Liver (tissue), 8 donors: ENCODE measurements at regions not wholly inside any gene's neighbourhood (a gene's known extent, or its start where the extent isn't known, plus 50 kb on each side); places are given as distances from the start of the nearest gene placed in this dataset.

ENCODE experiments used
- DNase-seq: peaks from one replicate; pipeline ENCODE4 v3.0.0-alpha.2; 2017; ENCODE audit warnings: low spot score
- H3K27ac ChIP-seq, 2 donors: one replicate each; pipeline ENCODE4 v1.7.0; 2013; ENCODE audit warnings: inconsistent platforms in 2 of 2, low read length in 2 of 2, control low read depth in 1 of 2, low read depth in 1 of 2, mild to moderate bottlenecking in 1 of 2
- H3K27me3 ChIP-seq, 4 donors: one replicate each; pipeline versions ENCODE4 v1.6.1 to v1.7.0; 2013; ENCODE audit warnings: low read length in 3 of 4, inconsistent platforms in 1 of 4, mild to moderate bottlenecking in 1 of 4, moderate library complexity in 1 of 4; ENCODE audit not compliant: control insufficient read depth in 4 of 4, insufficient read depth in 4 of 4
- H3K36me3 ChIP-seq, 4 donors: one replicate each; pipeline versions ENCODE4 v1.6.1 to v1.7.0; 2013; ENCODE audit warnings: low read length in 3 of 4, mild to moderate bottlenecking in 3 of 4, low read depth in 1 of 4, moderate library complexity in 1 of 4; ENCODE audit not compliant: control insufficient read depth in 4 of 4, insufficient read depth in 3 of 4
- H3K4me1 ChIP-seq, 4 donors: one replicate each; pipeline versions ENCODE4 v1.6.1 to v1.7.0; 2013; ENCODE audit warnings: low read length in 3 of 4, mild to moderate bottlenecking in 3 of 4, moderate library complexity in 1 of 4; ENCODE audit not compliant: control insufficient read depth in 4 of 4, insufficient read depth in 4 of 4
- H3K4me3 ChIP-seq, 3 donors: one replicate each; pipeline versions ENCODE4 v1.6.1 to v1.7.0; 2013; ENCODE audit warnings: low read length in 3 of 3, control low read depth in 1 of 3, low read depth in 1 of 3, mild to moderate bottlenecking in 1 of 3
- H3K9ac ChIP-seq, 2 donors: one replicate each; pipeline ENCODE4 v1.7.0; 2013; ENCODE audit warnings: low read length in 2 of 2, mild to moderate bottlenecking in 2 of 2, moderate library complexity in 2 of 2, control low read depth in 1 of 2, low read depth in 1 of 2
- H3K9me3 ChIP-seq, 4 donors: one replicate each; pipeline versions ENCODE4 v1.6.1 to v1.7.0; 2013; ENCODE audit warnings: low read length in 3 of 4; ENCODE audit not compliant: control insufficient read depth in 4 of 4
- EGR1 ChIP-seq, 2 donors: IDR thresholded peaks; 2 replicates each; pipeline ENCODE4 v1.6.1; 2016 to 2018; ENCODE audit warnings: antibody characterized with exemption in 2 of 2, low read depth in 2 of 2
- FOXA1 ChIP-seq: IDR thresholded peaks from 2 replicates; pipeline ENCODE4 v1.6.1; 2016; ENCODE audit warnings: antibody characterized with exemption
- FOXA2 ChIP-seq: IDR thresholded peaks from 2 replicates; pipeline ENCODE4 v1.6.1; 2016; ENCODE audit warnings: antibody characterized with exemption
- GABPA ChIP-seq, 2 donors: IDR thresholded peaks in 1 of 2; conservative IDR thresholded peaks in 1 of 2; 2 replicates each; pipeline ENCODE4 v1.6.1; 2016; ENCODE audit warnings: antibody characterized with exemption in 2 of 2, mild to moderate bottlenecking in 1 of 2, moderate library complexity in 1 of 2
- HNF4A ChIP-seq, 2 donors: conservative IDR thresholded peaks; 2 replicates each; pipeline ENCODE4 v1.6.1; 2016; ENCODE audit warnings: antibody characterized with exemption in 2 of 2, mild to moderate bottlenecking in 2 of 2
- HNF4G ChIP-seq: IDR thresholded peaks from 2 replicates; pipeline ENCODE4 v1.6.1; 2016; ENCODE audit warnings: antibody characterized with exemption
- JUND ChIP-seq, 2 donors: IDR thresholded peaks; 2 replicates each; pipeline ENCODE4 v1.6.1; 2016; ENCODE audit warnings: antibody characterized with exemption in 2 of 2
- NR2F2 ChIP-seq: IDR thresholded peaks from 2 replicates; pipeline ENCODE4 v1.6.1; 2016; ENCODE audit warnings: antibody characterized with exemption
- RAD21 ChIP-seq, 2 donors: IDR thresholded peaks; 2 replicates each; pipeline ENCODE4 v1.6.1; 2016; ENCODE audit warnings: antibody characterized with exemption in 2 of 2, mild to moderate bottlenecking in 2 of 2
- RXRA ChIP-seq, 2 donors: IDR thresholded peaks; 2 replicates each; pipeline ENCODE4 v1.6.1; 2017 to 2018; ENCODE audit warnings: antibody characterized with exemption in 2 of 2, mild to moderate bottlenecking in 1 of 2
- SP1 ChIP-seq: IDR thresholded peaks from 2 replicates; pipeline ENCODE4 v1.6.1; 2018; ENCODE audit warnings: antibody characterized with exemption, mild to moderate bottlenecking
- TAF1 ChIP-seq: conservative IDR thresholded peaks from 2 replicates; pipeline ENCODE4 v1.6.1; 2016; ENCODE audit warnings: antibody characterized with exemption, mild to moderate bottlenecking
- YY1 ChIP-seq: IDR thresholded peaks from 2 replicates; pipeline ENCODE4 v1.6.1; 2016; ENCODE audit warnings: antibody characterized with exemption, mild to moderate bottlenecking
- WGBS: extraction: QIAGEN DNeasy Blood & Tissue Kit; methylation state at CpG from one replicate; pipeline ENCODE4 v1.1.7; 2013; 5-methylcytosine and 5-hydroxymethylcytosine counted together
- TF ChIP-seq, protein P1 (sequence below): IDR thresholded peaks from 2 replicates; pipeline ENCODE4 v1.6.1; 2016; ENCODE audit warnings: antibody characterized with exemption
- TF ChIP-seq, protein P2 (sequence below): IDR thresholded peaks from 2 replicates; pipeline ENCODE4 v1.6.1; 2016; ENCODE audit warnings: antibody characterized with exemption
- TF ChIP-seq, protein P3 (sequence below): IDR thresholded peaks from 2 replicates; pipeline ENCODE4 v1.6.1; 2016; ENCODE audit warnings: antibody characterized with exemption
- TF ChIP-seq, protein P4 (sequence below): fragments of 150-350 bp; IDR thresholded peaks from 2 replicates; pipeline ENCODE4 v1.5.1; 2017; ENCODE audit warnings: improper control_type of control experiment, low read depth, low read length; ENCODE audit not compliant: missing input control
- donor health status: healthy.
- donor health status: healthy.
- donor health status: healthy.
- donor health status: healthy.
- donor health status: healthy.

DNA sequence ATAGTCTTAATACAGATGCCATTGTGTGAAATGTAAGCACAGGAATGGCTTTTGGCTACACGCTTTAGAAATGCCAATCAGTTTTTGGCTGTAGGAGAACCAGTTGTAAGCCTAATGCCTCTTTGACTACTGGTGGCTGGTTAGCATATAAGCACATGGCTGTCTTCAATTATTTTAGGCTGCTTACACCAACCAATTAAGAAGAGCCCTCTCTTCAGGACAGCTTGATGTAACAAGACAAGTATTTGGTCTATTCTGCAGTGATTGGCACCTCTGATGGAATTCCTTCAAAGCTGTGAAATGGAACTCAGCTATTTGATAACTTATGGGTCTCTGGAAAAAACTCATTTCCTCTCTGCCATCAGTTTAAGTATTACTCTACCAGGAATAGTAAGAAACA lies 680.1 kb upstream of the FSHR start:
- Histone ChIP-seq H3K27ac (no peak overlapping the region), H3K9me3 (no peaks in the 10 kb centered on the region), H3K27me3 (peaks cover 0 to 3% (median 0%) of the 10 kb centered on the region in 4 donors), H3K4me3 (no peak overlapping the region), H3K9ac (no peak overlapping the region), H3K36me3 (no peaks in the 10 kb centered on the region), H3K4me1 (no peaks in the 10 kb centered on the region)
- 79% methylated on average over 1 of the region's 1 CpG for WGBS
- no peak for DNase-seq
- TF ChIP-seq SP1: no peak
- no peak for TF ChIP-seq HNF4A (conservative IDR thresholded peaks at IDR 0.05)
- TF ChIP-seq YY1: no peak
- TF ChIP-seq EGR1 (IDR thresholded peaks at IDR 0.05; ENCODE audit: low read depth in 2 of 2): no peak
- no peak for TF ChIP-seq RAD21 (IDR thresholded peaks at IDR 0.05)
- no peak for TF ChIP-seq TAF1
- no peak for TF ChIP-seq JUND (IDR thresholded peaks at IDR 0.05)

DNA sequence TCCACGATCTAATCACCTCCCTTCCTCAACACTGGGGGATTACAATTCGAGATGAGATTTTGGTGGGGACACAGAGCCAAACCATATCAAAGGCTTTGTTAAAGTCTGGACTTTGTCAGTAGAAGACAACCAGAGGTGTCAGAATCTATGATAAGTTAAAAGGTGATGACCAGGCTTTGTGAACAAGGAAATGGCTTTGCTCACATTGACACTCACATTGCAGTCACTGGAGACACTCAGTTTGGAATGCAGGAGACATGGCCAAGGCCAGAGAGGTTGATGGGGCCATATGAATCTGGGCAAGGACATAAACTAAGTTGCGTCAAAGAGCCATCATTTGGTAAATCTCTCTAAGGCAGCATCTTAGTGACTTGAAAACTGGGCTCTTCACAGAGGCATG lies 678.2 kb upstream of the FSHR start:
- no peak for TF ChIP-seq RAD21 (IDR thresholded peaks at IDR 0.05)
- no peak for TF ChIP-seq SP1
- TF ChIP-seq RXRA (IDR thresholded peaks at IDR 0.05): no peak
- TF ChIP-seq, protein P1, sequence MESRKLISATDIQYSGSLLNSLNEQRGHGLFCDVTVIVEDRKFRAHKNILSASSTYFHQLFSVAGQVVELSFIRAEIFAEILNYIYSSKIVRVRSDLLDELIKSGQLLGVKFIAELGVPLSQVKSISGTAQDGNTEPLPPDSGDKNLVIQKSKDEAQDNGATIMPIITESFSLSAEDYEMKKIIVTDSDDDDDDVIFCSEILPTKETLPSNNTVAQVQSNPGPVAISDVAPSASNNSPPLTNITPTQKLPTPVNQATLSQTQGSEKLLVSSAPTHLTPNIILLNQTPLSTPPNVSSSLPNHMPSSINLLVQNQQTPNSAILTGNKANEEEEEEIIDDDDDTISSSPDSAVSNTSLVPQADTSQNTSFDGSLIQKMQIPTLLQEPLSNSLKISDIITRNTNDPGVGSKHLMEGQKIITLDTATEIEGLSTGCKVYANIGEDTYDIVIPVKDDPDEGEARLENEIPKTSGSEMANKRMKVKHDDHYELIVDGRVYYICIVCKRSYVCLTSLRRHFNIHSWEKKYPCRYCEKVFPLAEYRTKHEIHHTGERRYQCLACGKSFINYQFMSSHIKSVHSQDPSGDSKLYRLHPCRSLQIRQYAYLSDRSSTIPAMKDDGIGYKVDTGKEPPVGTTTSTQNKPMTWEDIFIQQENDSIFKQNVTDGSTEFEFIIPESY: no peak
- TF ChIP-seq, protein P2, sequence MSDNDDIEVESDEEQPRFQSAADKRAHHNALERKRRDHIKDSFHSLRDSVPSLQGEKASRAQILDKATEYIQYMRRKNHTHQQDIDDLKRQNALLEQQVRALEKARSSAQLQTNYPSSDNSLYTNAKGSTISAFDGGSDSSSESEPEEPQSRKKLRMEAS: no peak
- TF ChIP-seq FOXA1: no peak
- no peak for TF ChIP-seq GABPA (IDR thresholded peaks at IDR 0.05 in 1 of 2, conservative IDR thresholded peaks at IDR 0.05 in 1 of 2)
- no peak for TF ChIP-seq NR2F2
- TF ChIP-seq JUND (IDR thresholded peaks at IDR 0.05): no peak
- TF ChIP-seq YY1: no peak
- TF ChIP-seq EGR1 (IDR thresholded peaks at IDR 0.05; ENCODE audit: low read depth in 2 of 2): no peak
- TF ChIP-seq HNF4A (conservative IDR thresholded peaks at IDR 0.05): no peak
- no peak for TF ChIP-seq HNF4G
- TF ChIP-seq, protein P3, sequence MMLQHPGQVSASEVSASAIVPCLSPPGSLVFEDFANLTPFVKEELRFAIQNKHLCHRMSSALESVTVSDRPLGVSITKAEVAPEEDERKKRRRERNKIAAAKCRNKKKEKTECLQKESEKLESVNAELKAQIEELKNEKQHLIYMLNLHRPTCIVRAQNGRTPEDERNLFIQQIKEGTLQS: no peak
- no peak for TF ChIP-seq FOXA2
- TF ChIP-seq, protein P4, sequence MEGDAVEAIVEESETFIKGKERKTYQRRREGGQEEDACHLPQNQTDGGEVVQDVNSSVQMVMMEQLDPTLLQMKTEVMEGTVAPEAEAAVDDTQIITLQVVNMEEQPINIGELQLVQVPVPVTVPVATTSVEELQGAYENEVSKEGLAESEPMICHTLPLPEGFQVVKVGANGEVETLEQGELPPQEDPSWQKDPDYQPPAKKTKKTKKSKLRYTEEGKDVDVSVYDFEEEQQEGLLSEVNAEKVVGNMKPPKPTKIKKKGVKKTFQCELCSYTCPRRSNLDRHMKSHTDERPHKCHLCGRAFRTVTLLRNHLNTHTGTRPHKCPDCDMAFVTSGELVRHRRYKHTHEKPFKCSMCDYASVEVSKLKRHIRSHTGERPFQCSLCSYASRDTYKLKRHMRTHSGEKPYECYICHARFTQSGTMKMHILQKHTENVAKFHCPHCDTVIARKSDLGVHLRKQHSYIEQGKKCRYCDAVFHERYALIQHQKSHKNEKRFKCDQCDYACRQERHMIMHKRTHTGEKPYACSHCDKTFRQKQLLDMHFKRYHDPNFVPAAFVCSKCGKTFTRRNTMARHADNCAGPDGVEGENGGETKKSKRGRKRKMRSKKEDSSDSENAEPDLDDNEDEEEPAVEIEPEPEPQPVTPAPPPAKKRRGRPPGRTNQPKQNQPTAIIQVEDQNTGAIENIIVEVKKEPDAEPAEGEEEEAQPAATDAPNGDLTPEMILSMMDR: no peak
- Histone ChIP-seq H3K9ac (no peak overlapping the region), H3K4me1 (no peaks in the 10 kb centered on the region), H3K9me3 (no peaks in the 10 kb centered on the region), H3K36me3 (no peaks in the 10 kb centered on the region), H3K27me3 (peaks cover 0 to 3% (median 0%) of the 10 kb centered on the region in 4 donors), H3K27ac (no peak overlapping the region), H3K4me3 (no peak overlapping the region)
- WGBS: 66% methylated on average over 3 of the region's 3 CpGs
- no peak for DNase-seq
